ENCODE measurements at regions not wholly inside any gene's neighbourhood (a gene's known extent, or its start where the extent isn't known, plus 50 kb on each side); places are given as distances from the start of the nearest gene placed in this dataset.

GRCh38 chr10:58957517-58957916, 218.9 kb upstream of the PHYHIPL start:
- in situ Hi-C loops (cut with MboI; ENCODE audit: low sequenced_read_pairs): loop anchor here (25.0 kb wide), 1 partner anchor 655 kb away; no protein-coding TSS in a partner anchor
- no peak overlapping the region for H2AK5ac ChIP-seq (ENCODE audit: low read depth, low read length)
- intact Hi-C loops (cut with micrococcal nuclease): no loop called here

More at GRCh38 chr10:58957517-58957916, 218.9 kb upstream of the PHYHIPL start:
- no peaks in the 10 kb centered on the region for H4K20me1 ChIP-seq (ENCODE audit: insufficient read depth, low read length)
- TF ChIP-seq MAFK (IDR thresholded peaks at IDR 0.05; ENCODE audit: low read depth, low read length) (no peak), NFE2L2 (IDR thresholded peaks at IDR 0.05; ENCODE audit: low read depth, low read length) (no peak), MAZ (IDR thresholded peaks at IDR 0.05; ENCODE audit: borderline replicate concordance, low read depth, low read length) (no peak), POLR2A (IDR thresholded peaks at IDR 0.05; ENCODE audit: low read depth, low read length) (no peak), FOS (IDR thresholded peaks at IDR 0.05; ENCODE audit: low read depth, low read length) (no peak), RCOR1 (IDR thresholded peaks at IDR 0.05; ENCODE audit: insufficient replicate concordance, low read length) (no peak), RFX5 (IDR thresholded peaks at IDR 0.05; ENCODE audit: low read depth, low read length) (no peak), MXI1 (IDR thresholded peaks at IDR 0.05; ENCODE audit: borderline replicate concordance, low read depth, low read length) (no peak), CEBPB (IDR thresholded peaks at IDR 0.05; ENCODE audit: low read depth, low read length) (no peak)
- TF ChIP-seq, protein P1, sequence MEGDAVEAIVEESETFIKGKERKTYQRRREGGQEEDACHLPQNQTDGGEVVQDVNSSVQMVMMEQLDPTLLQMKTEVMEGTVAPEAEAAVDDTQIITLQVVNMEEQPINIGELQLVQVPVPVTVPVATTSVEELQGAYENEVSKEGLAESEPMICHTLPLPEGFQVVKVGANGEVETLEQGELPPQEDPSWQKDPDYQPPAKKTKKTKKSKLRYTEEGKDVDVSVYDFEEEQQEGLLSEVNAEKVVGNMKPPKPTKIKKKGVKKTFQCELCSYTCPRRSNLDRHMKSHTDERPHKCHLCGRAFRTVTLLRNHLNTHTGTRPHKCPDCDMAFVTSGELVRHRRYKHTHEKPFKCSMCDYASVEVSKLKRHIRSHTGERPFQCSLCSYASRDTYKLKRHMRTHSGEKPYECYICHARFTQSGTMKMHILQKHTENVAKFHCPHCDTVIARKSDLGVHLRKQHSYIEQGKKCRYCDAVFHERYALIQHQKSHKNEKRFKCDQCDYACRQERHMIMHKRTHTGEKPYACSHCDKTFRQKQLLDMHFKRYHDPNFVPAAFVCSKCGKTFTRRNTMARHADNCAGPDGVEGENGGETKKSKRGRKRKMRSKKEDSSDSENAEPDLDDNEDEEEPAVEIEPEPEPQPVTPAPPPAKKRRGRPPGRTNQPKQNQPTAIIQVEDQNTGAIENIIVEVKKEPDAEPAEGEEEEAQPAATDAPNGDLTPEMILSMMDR (conservative IDR thresholded peaks at IDR 0.05; ENCODE audit: low read depth, low read length): no peak
- TF ChIP-seq, protein P2, sequence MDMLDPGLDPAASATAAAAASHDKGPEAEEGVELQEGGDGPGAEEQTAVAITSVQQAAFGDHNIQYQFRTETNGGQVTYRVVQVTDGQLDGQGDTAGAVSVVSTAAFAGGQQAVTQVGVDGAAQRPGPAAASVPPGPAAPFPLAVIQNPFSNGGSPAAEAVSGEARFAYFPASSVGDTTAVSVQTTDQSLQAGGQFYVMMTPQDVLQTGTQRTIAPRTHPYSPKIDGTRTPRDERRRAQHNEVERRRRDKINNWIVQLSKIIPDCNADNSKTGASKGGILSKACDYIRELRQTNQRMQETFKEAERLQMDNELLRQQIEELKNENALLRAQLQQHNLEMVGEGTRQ (IDR thresholded peaks at IDR 0.05; ENCODE audit: low read depth, low read length): no peak
- TF ChIP-seq, protein P3, sequence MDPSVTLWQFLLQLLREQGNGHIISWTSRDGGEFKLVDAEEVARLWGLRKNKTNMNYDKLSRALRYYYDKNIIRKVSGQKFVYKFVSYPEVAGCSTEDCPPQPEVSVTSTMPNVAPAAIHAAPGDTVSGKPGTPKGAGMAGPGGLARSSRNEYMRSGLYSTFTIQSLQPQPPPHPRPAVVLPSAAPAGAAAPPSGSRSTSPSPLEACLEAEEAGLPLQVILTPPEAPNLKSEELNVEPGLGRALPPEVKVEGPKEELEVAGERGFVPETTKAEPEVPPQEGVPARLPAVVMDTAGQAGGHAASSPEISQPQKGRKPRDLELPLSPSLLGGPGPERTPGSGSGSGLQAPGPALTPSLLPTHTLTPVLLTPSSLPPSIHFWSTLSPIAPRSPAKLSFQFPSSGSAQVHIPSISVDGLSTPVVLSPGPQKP (IDR thresholded peaks at IDR 0.05; ENCODE audit: borderline replicate concordance, low read depth, low read length): no peak
- no peak overlapping the region for H4K8ac ChIP-seq (ENCODE audit: low read depth in 2 of 2, low read length in 2 of 2)
- H4K91ac ChIP-seq (ENCODE audit: insufficient read depth, low read depth, low read length): no peak overlapping the region
- no peak overlapping the region for H3K4ac ChIP-seq (ENCODE audit: low read depth, low read length)
- H3K9me1 ChIP-seq (ENCODE audit: insufficient read depth, low read length): no peaks in the 10 kb centered on the region
- POLR2A ChIA-PET (ENCODE audit: unreplicated experiment): no interaction called here
- no peak overlapping the region for H3K18ac ChIP-seq (ENCODE audit: low read depth, low read length)
- no peak overlapping the region for H2AFZ ChIP-seq (replicated peaks; ENCODE audit: low read length, poor library complexity)
- CTCF ChIA-PET: no interaction called here
- H3K27ac ChIP-seq (ENCODE audit: insufficient read depth, low read length): no peak overlapping the region
- WGBS, 2 experiments (ENCODE audit: extremely low coverage in 2 of 2, insufficient read length in 1 of 2): 83% methylated on average over 1 of the region's 1 CpG; no CpG with 5 or more reads in 1 of the 2 experiments
- no peak overlapping the region for H3K4me2 ChIP-seq (ENCODE audit: low read depth, low read length)
- no peak overlapping the region for H3K23ac ChIP-seq (ENCODE audit: low read depth, low read length)
- no TSS peak for BruUV-seq (replicated peaks)
- H3K36me3 ChIP-seq (ENCODE audit: control insufficient read depth, insufficient read depth, low read length): no peaks in the 10 kb centered on the region
- H3K56ac ChIP-seq (ENCODE audit: extremely low read depth, insufficient read depth, low read length): no peak overlapping the region
- no peak overlapping the region for H3K4me3 ChIP-seq (ENCODE audit: insufficient read depth, low read depth, low read length)
- H2AK9ac ChIP-seq (replicated peaks; ENCODE audit: low read depth, low read length, poor library complexity): no peak overlapping the region
- DNase-seq: no peak
- H3K9me3 ChIP-seq (ENCODE audit: control insufficient read depth, insufficient read depth, low read length): no peaks in the 10 kb centered on the region
- no peak overlapping the region for H4K5ac ChIP-seq (ENCODE audit: low read depth, low read length)
- no peaks in the 10 kb centered on the region for H3K79me1 ChIP-seq (ENCODE audit: low read depth in 1 of 2, low read length in 2 of 2)
- dilution Hi-C loops (cut with HindIII; ENCODE audit: low sequenced_read_pairs, unreplicated experiment): no loop called here
- no peak overlapping the region for H2BK120ac ChIP-seq (ENCODE audit: low read depth, low read length)
- no peak overlapping the region for H2BK15ac ChIP-seq (ENCODE audit: low read depth, low read length)
- no peak overlapping the region for H2BK20ac ChIP-seq (ENCODE audit: low read depth, low read length)
- no peaks in the 10 kb centered on the region for H3K4me1 ChIP-seq (ENCODE audit: control insufficient read depth, insufficient read depth, low read length)
- no peak overlapping the region for H3K9ac ChIP-seq (ENCODE audit: low read depth, low read length)
- H3K27me3 ChIP-seq (ENCODE audit: control insufficient read depth, insufficient read depth, low read length): peaks cover 10% of the 10 kb centered on the region
- no peak overlapping the region for H2BK5ac ChIP-seq (ENCODE audit: low read depth, low read length, poor library complexity, severe bottlenecking)
- ATAC-seq (ENCODE audit: low read depth): no peak
- H3K14ac ChIP-seq (replicated peaks; ENCODE audit: low read depth, low read length): no peak overlapping the region
